K562 (cell line): ENCODE measurements at regions not wholly inside any gene's neighbourhood (a gene's known extent, or its start where the extent isn't known, plus 50 kb on each side); places are given as distances from the start of the nearest gene placed in this dataset.

Experiments
- ATAC-seq: fragments of 200-7000 bp; cut with Tn5 transposase; 3 replicates; pipeline ENCODE4 v1.9.1; 2020; ENCODE audit warnings: moderate library complexity
- BruUV-seq: library from RNA; stranded (reverse); fragments of 400-500 nt; replicated peaks from 2 replicates; lab custom pipeline; 2021; lab: Mats Ljungman, UMichigan
- CTCF ChIA-PET: fragments of 300-600 bp; formaldehyde crosslinking; extraction: SDS; loops from one replicate; lab custom pipeline; 2021; ENCODE audit warnings: low intra/inter-chr PET ratio; lab: Yijun Ruan, JAX
- POLR2A ChIA-PET: fragments of 300-600, 350-650 bp; sonication (Branson Sonifier 250); formaldehyde crosslinking; extraction: SDS; loops from one replicate; lab custom pipeline; 2021; ENCODE audit warnings: antibody characterized with exemption, inconsistent platforms; lab: Yijun Ruan, JAX
- DNase-seq, 4 experiments: peaks; one replicate each; pipeline versions ENCODE4 v3.0.0 to v3.0.0-alpha.2; 2011 to 2018; ENCODE audit warnings: low spot score in 3 of 4, mixed read lengths in 3 of 4; ENCODE audit errors: extremely low read depth in 1 of 4
- FAIRE-seq: peaks from 2 replicates; lab custom pipeline; 2011; peaks lifted over from hg19 to GRCh38; lab: Jason Lieb, UNC
- H2AFZ ChIP-seq: 2 replicates; pipeline ENCODE4 v1.6.0; 2011; ENCODE audit warnings: low read depth, low read length, control low read depth, inconsistent platforms
- H3K27ac ChIP-seq: fragments of 200-600 bp; 3 replicates; pipeline ENCODE4 v1.8.0; 2011; ENCODE audit warnings: low read depth, mild to moderate bottlenecking, control low read depth, inconsistent platforms, low read length, moderate library complexity, mixed read lengths; ENCODE audit errors: extremely low read depth
- H3K27me3 ChIP-seq, 2 experiments: fragments of 300-600 bp in 1 of 2; 2 replicates in 1 of 2; 3 replicates in 1 of 2; pipeline versions ENCODE4 v1.6.0 to v1.8.0; 2011; ENCODE audit warnings: inconsistent platforms in 2 of 2, low read length in 2 of 2, mild to moderate bottlenecking in 1 of 2, mixed read lengths in 1 of 2, moderate library complexity in 1 of 2; ENCODE audit not compliant: control insufficient read depth in 2 of 2, insufficient read depth in 2 of 2
- H3K36me3 ChIP-seq: fragments of 300-600 bp; 3 replicates; pipeline ENCODE4 v1.8.0; 2011; ENCODE audit warnings: mild to moderate bottlenecking, low read length, inconsistent platforms; ENCODE audit not compliant: control insufficient read depth, insufficient read depth
- H3K4me1 ChIP-seq, 2 experiments: fragments of 200-600 bp in 1 of 2; replicated peaks in 1 of 2; 2 replicates in 1 of 2; 3 replicates in 1 of 2; pipeline versions ENCODE4 v1.5.1 to v1.8.0; 2011; ENCODE audit warnings: inconsistent platforms in 2 of 2, low read length in 2 of 2, mild to moderate bottlenecking in 1 of 2, mixed read lengths in 1 of 2, moderate library complexity in 1 of 2; ENCODE audit not compliant: control insufficient read depth in 2 of 2, insufficient read depth in 2 of 2
- H3K4me2 ChIP-seq: 2 replicates; pipeline ENCODE4 v1.6.1; 2011; ENCODE audit warnings: low read length, control low read depth, inconsistent platforms, mixed read lengths; ENCODE audit not compliant: insufficient read depth
- H3K4me3 ChIP-seq: fragments of 200-600 bp; sonication (generic), shearing (Covaris generic); 2 replicates; pipeline ENCODE4 v1.5.1; 2016; ENCODE audit warnings: control low read depth, inconsistent platforms
- H3K79me2 ChIP-seq: fragments of 200-600 bp; 3 replicates; pipeline ENCODE4 v1.8.0; 2011; ENCODE audit warnings: low read length, inconsistent platforms; ENCODE audit not compliant: control insufficient read depth, insufficient read depth
- H3K9ac ChIP-seq, 2 experiments: 2 replicates each; pipeline versions ENCODE4 v1.6.0 to v1.6.1; 2011; ENCODE audit warnings: low read depth in 2 of 2, low read length in 2 of 2, control low read depth in 1 of 2, inconsistent platforms in 1 of 2, mild to moderate bottlenecking in 1 of 2, mixed read lengths in 1 of 2; ENCODE audit not compliant: insufficient read depth in 1 of 2
- H3K9me1 ChIP-seq: one replicate; pipeline ENCODE4 v1.6.0; 2011; ENCODE audit warnings: inconsistent platforms, mild to moderate bottlenecking, low read length, moderate library complexity; ENCODE audit not compliant: control insufficient read depth, insufficient read depth
- H3K9me3 ChIP-seq: replicated peaks from 2 replicates; pipeline ENCODE4 v1.5.1; 2011; ENCODE audit warnings: low read depth, low read length, inconsistent platforms; ENCODE audit not compliant: control insufficient read depth, insufficient read depth
- H4K20me1 ChIP-seq: replicated peaks from 2 replicates; pipeline ENCODE4 v1.6.1; 2011; ENCODE audit warnings: low read length, inconsistent platforms, mixed read lengths; ENCODE audit not compliant: control insufficient read depth, insufficient read depth
- CCNT2 ChIP-seq: IDR thresholded peaks from 2 replicates; pipeline ENCODE4 v1.6.1; 2011; ENCODE audit warnings: borderline replicate concordance, low read depth, mild to moderate bottlenecking, moderate library complexity, mixed read lengths, low read length; ENCODE audit not compliant: insufficient read length; ENCODE audit errors: extremely low read depth
- FOXA1 ChIP-seq: fragments of 450-650 bp; IDR thresholded peaks from 2 replicates; pipeline ENCODE4 v1.6.1; 2016; ENCODE audit warnings: mild to moderate bottlenecking, borderline replicate concordance
- HDAC1 ChIP-seq, 2 experiments: fragments of 450-650 bp; IDR thresholded peaks; 2 replicates each; pipeline ENCODE4 v1.6.1; 2016 to 2017; ENCODE audit warnings: inconsistent platforms in 1 of 2, mild to moderate bottlenecking in 1 of 2, moderate library complexity in 1 of 2
- MECOM ChIP-seq: fragments of 250-450 bp; sonication (Bioruptor Pico); IDR thresholded peaks from 2 replicates; pipeline ENCODE4 v1.8.0; 2022; ENCODE audit warnings: inconsistent platforms
- NCOA4 ChIP-seq: fragments of 450-650 bp; IDR thresholded peaks from 2 replicates; pipeline ENCODE4 v1.6.1; 2018; ENCODE audit warnings: mild to moderate bottlenecking; ENCODE audit not compliant: partially characterized antibody
- RBM25 ChIP-seq: fragments of 200-400 bp; formaldehyde crosslinking; IDR thresholded peaks from 2 replicates; pipeline ENCODE4 v1.6.1; 2018; ENCODE audit warnings: low read length, low read depth, moderate library complexity; ENCODE audit not compliant: severe bottlenecking
- YBX1 ChIP-seq: fragments of 450-650 bp; IDR thresholded peaks from 2 replicates; pipeline ENCODE4 v1.7.1; 2016; ENCODE audit warnings: mild to moderate bottlenecking
- ZNF175 ChIP-seq: fragments of 200-800 bp; sonication (Bioruptor generic); IDR thresholded peaks from 2 replicates; pipeline ENCODE4 v1.6.1; 2016; ENCODE audit warnings: low read depth, mild to moderate bottlenecking, missing genetic modification characterization, missing compliant biosample characterization
- ZNF277 ChIP-seq: fragments of 250-450 bp; sonication (Bioruptor Pico); IDR thresholded peaks from 2 replicates; pipeline ENCODE4 v1.8.0; 2022; ENCODE audit warnings: inconsistent platforms, mild to moderate bottlenecking, moderate library complexity, borderline replicate concordance
- WGBS: fragments of 100-300 bp; shearing (Covaris generic); methylation state at CpG from one replicate; pipeline ENCODE4 v1.1.6; 2016; ENCODE audit warnings: low coverage, mixed read lengths; ENCODE audit not compliant: insufficient coverage; ENCODE audit errors: missing lambda C conversion rate; 5-methylcytosine and 5-hydroxymethylcytosine counted together
- in situ Hi-C: fragments of 300-500 bp; cut with MboI; formaldehyde crosslinking; loops from 4 replicates; pipeline ENCODE4 v1.15.0; 2018; ENCODE audit warnings: inconsistent platforms, mixed read lengths
- intact Hi-C: fragments of 100-400 bp; cut with micrococcal nuclease; formaldehyde crosslinking; loops from 2 replicates; pipeline ENCODE4 v1.14.2; 2022

- H2AFZ ChIP-seq = no peak overlapping the region
- H3K4me3 ChIP-seq = no peak overlapping the region
- no peaks in the 10 kb centered on the region for H3K36me3 ChIP-seq
- no peaks in the 10 kb centered on the region for H3K79me2 ChIP-seq
- no peaks in the 10 kb centered on the region for H3K4me1 ChIP-seq
- in situ Hi-C loops = no loop called here
- ChIA-PET CTCF (no interaction called here), POLR2A (interaction anchor here (1.1 kb wide), 1 partner anchor 11 kb away, joined by 4 read pairs; no protein-coding TSS in a partner anchor)
- no peak for DNase-seq
- H3K9me3 ChIP-seq = no peaks in the 10 kb centered on the region
- ATAC-seq = no peak
- H3K27me3 ChIP-seq = no peaks in the 10 kb centered on the region
- intact Hi-C loops = no loop called here
- TF ChIP-seq ZNF277 (CRISPR knock-in tag) (no peak), RBM25 (no peak), ZNF175 (CRISPR knock-in tag) (no peak), MECOM (CRISPR knock-in tag) (no peak), CCNT2 (no peak), NCOA4 (no peak), HDAC1 (IDR thresholded peaks at IDR 0.05) (no peak), YBX1 (no peak), FOXA1 (no peak)
- FAIRE-seq = no peak
- H3K27ac ChIP-seq = no peak overlapping the region
- BruUV-seq = no TSS peak
- H3K9me1 ChIP-seq = no peaks in the 10 kb centered on the region
- H3K4me2 ChIP-seq = no peak overlapping the region
- 0% methylated on average over 3 of the region's 3 CpGs for WGBS
- no peak overlapping the region for H3K9ac ChIP-seq
- H4K20me1 ChIP-seq = no peaks in the 10 kb centered on the region
Observed at GRCh38 chr5:126274763-126275125, 148.5 kb upstream of the GRAMD2B start.
